UCSD-AML1 (cell line): ENCODE measurements at regions not wholly inside any gene's neighbourhood (a gene's known extent, or its start where the extent isn't known, plus 50 kb on each side); places are given as distances from the start of the nearest gene placed in this dataset.

ENCODE experiments used
- DNase-seq: peaks from one replicate; lab custom pipeline; 2025; ENCODE audit not compliant: unreplicated experiment; lab: John Stamatoyannopoulos, UW

GRCh38 chr16:72240466-72240865 lies 68.5 kb upstream of the PMFBP1 start:
- no peak for DNase-seq

GRCh38 chr16:72236866-72237265 lies 64.9 kb upstream of the PMFBP1 start:
- no peak for DNase-seq

- DNase-seq: no peak
These were observed 62.4 kb upstream of the PMFBP1 start for GRCh38 chr16:72234387-72234786.

GRCh38 chr16:72228014-72228413 lies 56.1 kb upstream of the PMFBP1 start:
- no peak for DNase-seq

GRCh38 chr16:72226136-72226535 lies 54.2 kb upstream of the PMFBP1 start:
- no peak for DNase-seq

GRCh38 chr16:72224260-72224768 lies 52.4 kb upstream of the PMFBP1 start:
- no peak for DNase-seq

- DNase-seq: no peak
These were observed 50.5 kb upstream of the PMFBP1 start for GRCh38 chr16:72222503-72222902.
